ENCODE measurements at regions not wholly inside any gene's neighbourhood (a gene's known extent, or its start where the extent isn't known, plus 50 kb on each side); places are given as distances from the start of the nearest gene placed in this dataset.
"Not testable (repeated sequence)": the region's sequence is repeated elsewhere in the genome, so short reads cannot be mapped to it uniquely, and the experiment has no call there.

DNA sequence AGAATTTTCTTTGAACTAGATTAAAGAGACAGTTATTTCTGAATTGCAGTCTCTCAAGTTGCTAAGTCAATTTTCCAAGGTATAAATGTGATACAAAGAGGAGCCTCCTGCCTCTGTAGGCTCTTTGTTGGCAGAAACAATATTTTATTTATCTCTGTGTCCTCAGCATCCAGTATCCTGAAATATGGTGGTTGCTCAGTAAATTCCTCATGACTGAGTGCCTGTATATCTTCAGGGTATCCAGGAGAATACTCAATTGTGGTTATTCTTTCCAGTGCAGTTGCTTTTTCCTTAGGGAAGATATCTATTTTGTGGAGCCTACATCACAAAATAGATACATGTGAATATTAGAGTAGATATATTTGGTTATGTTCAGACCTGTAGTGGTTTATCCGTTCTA lies 144.8 kb upstream of the FERD3L start:
- DNase-seq = no peak

DNA sequence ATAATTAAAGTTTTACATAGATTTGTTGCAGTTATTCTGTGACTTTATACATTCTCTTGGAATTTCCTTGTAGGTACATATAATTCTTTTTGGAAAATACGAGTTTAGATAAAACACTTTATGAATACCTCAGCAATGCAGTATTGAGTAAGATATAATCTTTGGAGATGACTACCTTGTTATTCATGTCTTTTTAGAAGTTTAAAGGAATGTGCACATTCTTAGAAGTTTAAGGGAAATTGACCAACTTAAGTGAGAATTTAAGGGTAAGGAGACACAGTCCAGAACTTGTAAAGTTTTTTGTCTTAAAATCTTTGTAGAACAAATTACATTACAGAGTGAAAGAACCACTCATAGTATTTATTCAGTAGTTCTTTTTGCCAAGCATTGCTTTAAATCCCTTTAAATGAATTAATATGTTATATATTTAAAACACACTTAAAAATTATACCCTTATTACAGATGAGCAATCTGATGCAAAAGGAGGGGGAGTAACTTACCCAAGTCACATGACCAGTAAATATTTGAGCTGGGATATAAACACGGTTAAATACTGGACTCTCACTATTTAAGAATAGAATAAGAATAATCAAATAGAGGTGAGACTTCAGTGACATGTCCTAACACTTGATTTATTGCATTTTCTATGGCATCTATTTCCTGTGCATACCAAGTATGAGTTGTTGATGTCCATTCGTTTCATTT lies 139.5 kb upstream of the FERD3L start:
- no peak for DNase-seq

DNA sequence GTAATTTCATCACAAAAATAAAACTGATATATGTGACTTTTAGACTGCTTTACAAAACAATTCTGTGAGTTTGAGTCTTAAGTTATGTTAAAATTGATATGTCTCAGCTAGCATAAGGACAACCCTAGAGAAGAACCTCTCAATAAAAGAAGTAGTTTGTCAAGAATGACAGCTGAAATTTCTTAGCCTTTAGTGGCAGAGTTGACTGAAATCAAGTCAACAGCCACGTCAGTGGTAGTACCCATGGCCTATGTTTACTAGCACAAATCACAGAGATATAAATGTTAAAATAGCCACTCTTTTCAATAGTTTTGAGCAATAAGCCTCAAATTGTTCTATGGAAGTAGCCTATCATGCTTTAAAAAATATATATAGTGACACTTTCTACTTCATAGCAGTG lies 138.9 kb upstream of the FERD3L start:
- no peak for DNase-seq

DNA sequence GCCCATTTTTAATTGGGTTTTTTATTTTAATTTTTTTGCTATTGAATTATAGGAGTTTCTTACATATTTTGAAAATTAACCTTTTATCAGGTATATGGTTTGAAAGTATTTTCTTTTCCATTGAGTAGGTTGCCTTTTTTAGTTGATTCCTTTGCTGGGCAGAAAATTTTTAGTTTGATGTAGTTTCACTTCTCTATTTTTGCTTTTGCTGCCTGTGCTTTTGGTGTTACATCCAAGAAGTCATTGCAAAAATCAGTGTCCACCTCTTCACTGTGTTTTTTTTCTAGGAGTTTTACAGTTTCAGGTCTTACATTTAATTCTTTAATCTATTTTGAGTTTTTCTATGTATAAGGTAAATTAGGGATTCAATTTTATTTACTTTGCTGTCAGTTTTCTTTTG lies 129.8 kb upstream of the FERD3L start:
- DNase-seq = no peak

DNA sequence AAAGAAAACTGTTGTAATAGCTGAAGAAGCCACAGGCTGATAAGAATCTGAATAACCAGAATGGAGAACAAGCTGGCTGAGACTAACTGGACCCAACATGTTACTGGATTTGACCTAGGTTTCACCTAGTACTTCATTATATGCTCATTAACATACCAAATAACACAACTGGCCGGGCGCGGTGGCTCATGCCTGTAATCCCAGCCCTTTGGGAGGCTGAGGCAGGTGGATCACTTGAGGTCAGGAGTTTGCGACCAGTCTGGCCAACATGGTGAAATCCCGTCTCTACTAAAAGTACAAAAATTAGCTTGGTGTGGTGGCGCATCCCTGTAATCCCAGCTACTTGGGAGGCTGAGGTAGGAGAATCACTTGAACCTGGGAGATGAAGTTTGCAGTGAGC lies 127.1 kb upstream of the FERD3L start:
- DNase-seq = not testable (repeated sequence)

DNA sequence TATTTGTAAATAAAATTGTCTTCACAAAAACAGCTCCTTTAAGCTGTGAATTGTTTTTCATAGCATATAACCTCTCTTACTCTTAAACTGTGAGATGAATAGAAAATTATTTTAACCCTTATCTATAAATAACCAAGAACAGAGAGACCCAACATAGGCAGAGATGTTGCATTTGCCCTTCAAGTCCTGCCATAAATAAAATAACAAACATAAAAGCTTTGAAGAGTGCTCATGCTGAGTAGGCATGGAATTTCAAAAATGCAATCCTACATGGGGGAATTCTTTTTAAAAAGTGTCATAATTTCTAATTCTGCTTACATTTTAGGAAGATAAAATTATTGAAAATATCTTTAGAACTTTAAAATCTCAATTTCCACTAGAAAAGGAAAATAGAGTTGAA lies 124.1 kb upstream of the FERD3L start:
- DNase-seq = no peak

DNA sequence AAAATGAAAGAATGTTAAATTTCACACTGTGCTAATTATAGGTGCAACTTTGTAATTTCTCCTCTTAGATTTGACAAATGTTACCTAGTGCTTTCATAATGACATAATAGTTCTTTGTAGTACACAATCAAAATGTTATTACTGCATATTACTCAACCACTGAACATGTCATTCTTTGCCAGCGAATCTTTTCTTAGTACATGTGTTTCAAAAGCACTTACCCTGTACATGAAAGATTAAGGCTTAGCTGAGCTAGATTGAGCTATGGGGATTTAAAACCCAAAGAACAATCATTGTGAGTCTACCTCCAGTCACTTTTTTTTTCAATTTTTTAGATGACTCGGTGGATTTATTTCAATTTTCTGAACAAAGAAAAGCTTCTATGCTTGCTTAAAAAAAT lies 123.5 kb upstream of the FERD3L start:
- DNase-seq = no peak

DNA sequence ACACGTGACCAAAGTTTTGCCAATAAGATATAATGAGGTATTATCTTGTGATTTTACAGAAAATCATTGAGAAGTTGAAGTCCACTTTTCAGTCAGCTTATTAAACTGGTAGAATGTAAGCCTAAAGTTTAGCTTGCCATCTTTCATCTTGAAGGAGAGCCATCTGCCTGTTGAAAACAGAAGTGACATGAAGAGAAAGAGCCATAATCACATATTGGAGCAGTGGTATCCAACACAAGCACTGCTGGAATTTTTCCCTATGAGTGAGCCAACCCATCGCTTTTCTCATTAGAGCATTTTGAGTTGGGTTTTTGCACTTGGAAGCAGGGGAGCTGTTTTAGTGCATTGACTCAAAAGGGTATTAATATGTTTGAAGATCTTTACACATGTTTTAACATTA lies 117.6 kb upstream of the FERD3L start:
- no peak for DNase-seq

DNA sequence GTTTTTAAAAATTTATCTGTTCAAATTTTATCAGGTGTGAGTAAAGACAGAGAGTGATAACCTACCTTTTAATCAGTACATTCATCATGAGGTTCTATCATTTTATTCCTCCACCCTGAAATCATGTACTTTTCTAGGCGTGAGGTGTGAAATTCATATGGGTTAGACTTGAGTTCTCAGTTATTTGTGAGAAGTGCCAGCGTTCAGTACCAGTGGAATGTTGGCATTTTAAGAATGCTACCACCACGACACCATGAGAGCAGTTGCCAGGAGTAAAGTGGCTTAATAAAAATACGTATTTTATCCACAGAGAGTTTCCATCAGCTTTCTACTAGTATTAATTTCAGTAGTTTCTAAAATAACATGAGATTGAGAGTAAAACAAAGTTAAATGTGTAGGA lies 104.1 kb upstream of the FERD3L start:
- DNase-seq = no peak

DNA sequence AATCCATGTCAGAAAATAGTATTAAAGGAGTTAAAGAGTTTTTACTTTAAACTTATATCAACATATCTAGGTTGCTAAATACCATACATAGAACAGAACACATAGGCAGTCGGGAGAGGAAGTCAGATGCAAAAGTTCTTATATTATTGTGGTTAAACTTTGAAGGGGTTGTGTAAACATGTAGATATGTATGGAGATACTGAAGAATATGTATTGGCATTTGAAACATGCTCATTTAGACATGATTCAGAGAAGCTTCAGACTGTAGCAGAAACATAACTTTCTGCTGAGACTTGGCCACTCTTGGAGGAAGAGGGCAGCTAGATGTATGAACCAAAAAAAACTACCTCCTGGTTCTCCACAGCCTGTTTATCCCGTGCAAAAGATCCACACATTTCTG lies 103.5 kb upstream of the FERD3L start:
- no peak for DNase-seq

DNA sequence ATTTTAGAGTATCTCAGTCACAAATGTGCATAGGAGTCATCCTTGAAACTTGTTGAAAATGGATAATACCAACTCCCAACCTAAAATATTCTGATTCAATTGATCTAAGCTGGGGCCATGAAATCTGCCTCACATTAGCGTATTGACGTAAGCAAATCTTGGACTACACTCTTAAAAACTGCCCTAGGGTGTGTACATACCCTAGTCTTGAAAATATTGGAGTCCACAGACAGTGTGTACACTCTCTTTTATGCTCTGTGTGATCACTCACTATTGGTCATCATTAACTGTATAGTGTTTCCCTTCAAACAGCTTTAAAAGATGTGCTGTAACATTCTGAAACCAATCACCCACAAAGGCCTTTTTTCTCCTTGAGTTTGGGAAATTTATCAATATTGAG lies 102.9 kb upstream of the FERD3L start:
- no peak for DNase-seq

DNA sequence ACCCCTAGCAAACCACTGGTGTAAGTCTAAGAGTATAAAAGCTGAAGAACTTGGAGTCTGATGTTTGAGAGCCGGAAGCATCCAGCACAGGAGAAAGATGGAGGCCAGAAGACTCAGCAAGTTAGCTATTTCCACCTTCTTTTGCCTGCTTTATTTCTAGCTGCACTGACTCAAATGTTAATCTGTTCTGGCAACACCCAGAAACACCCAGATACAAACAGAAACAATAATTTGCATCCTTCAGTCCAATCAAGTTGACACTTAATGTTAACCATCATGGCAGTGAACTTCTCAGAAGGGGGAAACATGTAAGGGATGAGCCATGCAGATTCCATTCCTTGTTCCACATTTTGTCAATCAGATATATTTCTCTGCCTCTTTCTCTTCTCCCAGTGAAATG lies 101.8 kb upstream of the FERD3L start:
- no peak for DNase-seq

DNA sequence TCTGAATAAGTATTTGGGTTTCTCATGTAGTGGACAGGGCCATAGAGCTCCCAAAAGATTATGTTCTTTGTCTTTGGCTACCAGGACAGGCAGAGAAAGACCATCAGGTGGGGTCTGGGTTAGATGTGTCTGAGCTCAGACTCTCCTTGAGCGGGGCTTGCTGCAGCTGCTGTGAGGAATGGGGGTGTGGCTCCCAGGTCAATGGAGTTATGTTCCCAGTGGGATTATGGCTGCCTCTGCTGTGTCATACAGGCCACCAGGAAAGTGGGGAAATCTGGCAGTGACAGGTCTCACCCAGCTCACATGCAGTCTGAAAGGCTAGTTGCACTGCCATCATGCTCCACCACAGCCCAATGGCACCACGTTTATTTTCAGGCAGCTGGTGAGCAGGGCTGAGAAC lies 97.0 kb upstream of the FERD3L start:
- no peak for DNase-seq

DNA sequence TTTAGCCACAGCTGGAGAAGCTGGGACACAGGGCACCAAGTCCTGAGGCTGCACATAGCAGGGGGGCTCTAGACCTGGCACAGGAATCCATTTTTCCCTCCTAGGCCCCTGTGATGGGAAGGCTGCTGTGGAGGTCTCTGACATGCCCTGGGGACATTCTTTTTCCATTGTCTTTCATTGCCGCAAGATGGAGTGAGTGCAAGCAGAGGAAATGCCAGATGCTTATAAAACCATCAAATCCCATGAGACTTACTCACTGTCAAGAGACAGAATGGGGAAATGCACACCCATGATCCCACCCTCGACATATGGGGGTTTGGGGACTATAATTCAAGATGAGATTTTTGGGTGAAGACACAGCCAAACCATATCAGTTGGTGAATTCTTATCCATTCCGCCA lies 94.7 kb upstream of the FERD3L start:
- DNase-seq = no peak

DNA sequence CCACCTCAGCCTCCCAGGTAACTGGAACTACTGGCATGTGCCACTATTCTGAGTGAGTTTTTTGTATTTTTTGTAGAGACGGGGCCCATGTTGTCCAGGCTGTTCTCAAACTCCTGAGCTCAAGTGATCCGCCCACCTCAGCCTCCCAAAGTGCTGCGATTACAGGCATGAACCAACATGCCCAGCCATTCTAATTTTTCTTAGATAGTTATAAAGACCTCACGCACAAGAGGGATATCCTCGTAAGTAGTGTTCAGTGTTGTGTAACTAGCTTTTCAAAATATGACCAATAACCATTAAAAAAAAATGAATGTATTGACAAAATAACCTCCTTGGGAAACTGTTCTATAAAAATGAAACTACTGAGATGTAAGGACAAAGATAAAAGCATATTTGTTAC lies 90.5 kb upstream of the FERD3L start:
- DNase-seq = no peak

DNA sequence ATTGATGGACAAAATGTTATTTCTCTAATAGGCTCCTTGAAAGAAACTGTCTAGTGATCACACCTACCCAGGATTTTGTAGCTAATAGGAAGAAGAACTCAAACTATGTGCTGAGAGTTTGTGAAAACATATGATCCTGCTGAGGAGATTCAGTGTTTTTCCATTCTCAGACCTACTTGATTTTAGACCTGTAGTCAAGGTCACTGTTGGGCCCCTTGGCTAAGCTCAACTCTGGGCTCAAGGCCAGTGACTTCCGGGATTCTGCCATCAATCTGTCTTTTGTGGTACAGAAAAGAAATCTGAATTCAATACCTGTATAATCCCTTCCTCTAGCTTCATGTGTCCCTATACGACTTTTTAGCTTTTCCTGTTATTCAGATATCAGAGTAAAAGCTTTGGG lies 79.7 kb upstream of the FERD3L start:
- DNase-seq = no peak

DNA sequence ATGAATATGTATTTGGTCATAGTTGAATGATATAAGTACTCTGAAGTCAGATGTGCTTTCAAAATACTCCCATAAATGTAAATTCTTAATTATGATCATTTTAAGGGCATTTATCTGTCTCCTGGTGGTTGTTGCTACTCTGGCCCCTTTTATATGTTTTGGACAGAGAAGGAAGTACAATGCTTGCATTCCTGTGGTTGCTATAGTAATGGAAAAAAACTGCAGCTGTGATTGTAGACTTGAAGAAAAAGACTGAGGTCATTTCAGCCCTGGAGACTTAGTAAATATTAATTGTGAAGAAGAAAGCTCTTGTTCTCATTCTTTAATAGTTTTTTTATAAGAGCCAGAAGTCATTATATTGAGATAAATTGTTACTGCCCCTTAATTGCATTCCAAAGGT lies 70.2 kb upstream of the FERD3L start:
- DNase-seq = no peak

DNA sequence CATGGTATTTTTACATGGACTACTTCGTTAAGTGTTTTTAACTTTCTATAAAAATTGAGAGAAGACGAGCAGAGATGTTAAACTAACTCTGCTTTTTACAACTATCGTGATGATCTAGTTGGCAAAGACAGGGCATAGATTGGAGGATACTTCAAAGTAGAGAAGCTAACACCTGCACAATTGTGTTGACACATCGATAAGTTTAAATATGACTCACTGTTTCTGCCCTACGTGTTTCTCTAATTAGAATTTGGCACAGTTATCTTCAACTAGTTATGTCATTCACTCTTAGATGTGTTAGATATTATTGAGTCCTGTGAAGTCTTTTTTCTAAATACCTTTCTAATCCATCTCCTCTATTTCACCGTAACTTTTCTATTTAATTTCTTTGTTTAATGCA lies 68.5 kb upstream of the FERD3L start:
- DNase-seq = no peak

DNA sequence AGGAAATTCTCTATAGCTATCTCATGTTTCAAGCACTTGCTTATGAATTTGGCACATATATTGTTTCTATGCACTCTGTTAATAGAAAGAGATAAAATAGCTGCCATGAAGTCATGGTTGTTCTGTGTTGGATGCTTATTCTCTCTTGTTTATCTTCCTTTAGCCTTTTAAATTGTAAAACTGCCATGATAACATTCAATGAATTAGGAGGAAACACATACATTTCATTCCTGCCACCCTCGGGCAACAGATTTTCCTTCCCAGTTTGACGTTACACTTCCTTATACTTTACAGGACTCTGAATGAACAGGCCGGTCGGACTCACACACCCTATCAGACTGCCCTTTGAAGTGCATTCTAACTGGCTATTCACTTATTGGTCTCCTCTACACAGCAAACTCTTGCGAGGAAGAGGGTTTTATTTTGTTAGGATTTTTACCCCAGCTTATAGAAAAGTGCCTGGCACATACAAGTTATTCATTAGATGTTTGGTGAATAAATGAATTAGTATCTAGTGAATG lies 65.7 kb upstream of the FERD3L start:
- no peak for DNase-seq

DNA sequence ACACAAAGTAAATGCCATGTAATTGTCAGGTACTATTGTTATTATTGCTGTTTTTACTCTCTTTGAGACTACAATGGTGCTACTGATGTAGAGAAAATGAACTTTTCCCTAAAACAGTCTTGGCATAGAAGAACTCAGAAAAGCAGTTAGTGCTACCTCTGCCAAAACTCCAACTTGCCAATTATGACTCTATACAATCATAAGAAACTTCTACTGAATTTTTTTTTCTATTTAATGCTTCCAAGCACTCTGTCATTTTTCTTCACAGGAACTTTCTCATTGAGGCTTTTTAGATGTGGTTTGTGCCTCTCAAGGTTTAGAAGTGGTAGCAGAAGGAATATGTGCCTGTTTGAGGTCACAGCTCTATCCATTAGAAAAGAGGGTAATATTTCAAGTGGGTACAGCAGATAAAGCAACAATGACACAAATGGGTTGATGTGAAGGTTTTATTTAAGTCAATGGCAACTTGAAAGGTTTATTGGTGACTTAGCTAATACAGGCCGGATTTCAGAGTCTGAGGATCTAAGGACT lies 64.0 kb upstream of the FERD3L start:
- DNase-seq = no peak

DNA sequence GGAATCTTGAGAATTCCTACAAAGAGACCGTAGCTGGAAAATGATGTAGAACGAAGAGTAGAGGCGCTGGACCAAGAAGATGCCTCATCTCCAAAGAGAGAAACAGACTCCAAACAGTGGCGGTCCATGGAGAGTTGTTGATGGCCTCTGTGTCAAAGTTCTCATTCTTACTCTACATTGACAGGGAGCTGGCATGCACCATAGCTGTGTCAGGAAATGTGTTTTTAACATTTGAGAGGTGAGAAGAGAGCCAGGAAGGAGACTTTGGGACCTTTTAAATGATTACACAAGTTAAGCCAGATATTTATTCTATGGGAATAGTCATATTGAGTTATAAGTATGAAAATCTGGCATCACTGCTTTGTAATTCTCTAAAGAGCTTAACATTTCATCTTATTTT lies 61.5 kb upstream of the FERD3L start:
- DNase-seq = no peak

DNA sequence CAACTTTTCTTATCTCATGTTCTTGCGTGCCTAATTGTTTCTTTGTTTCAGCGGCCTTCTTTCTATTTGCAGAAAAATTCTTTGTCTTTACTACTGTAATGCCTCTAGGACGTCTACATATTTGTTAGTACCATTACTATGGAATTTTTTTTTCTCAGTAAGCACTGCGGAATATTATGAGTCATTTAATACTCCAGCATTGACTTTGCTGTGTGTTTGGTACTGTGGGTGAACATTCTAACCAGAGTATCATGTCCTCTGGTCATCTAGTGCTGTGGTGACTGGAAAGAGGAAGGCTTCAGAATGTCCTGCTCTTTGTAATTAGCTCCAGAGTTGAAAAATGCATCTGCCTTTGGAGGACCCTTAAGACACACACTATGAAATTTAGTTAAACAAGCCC lies 58.5 kb upstream of the FERD3L start:
- no peak for DNase-seq

DNA sequence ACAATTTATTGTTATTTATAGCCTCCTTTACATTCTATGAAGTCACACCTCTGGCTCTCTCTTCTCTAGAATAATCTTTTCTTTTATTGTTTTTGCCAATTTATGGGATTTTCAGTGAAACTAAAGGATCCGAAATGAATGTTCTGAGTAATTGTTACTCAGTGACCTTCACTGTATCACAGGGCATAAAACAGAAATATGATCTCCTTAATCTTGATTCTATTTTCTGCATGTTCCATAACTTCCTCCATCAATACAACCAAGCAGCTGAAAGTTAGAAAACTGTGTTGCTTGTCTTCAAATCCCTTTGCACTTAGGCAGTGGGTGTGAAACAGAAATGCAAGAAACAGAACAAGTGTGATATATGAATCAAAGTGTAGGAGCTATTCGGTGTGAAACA lies 57.4 kb upstream of the FERD3L start:
- no peak for DNase-seq

Measured in T-helper 1 cell (primary cell).